ENCODE measurements at regions not wholly inside any gene's neighbourhood (a gene's known extent, or its start where the extent isn't known, plus 50 kb on each side); places are given as distances from the start of the nearest gene placed in this dataset.

DNA sequence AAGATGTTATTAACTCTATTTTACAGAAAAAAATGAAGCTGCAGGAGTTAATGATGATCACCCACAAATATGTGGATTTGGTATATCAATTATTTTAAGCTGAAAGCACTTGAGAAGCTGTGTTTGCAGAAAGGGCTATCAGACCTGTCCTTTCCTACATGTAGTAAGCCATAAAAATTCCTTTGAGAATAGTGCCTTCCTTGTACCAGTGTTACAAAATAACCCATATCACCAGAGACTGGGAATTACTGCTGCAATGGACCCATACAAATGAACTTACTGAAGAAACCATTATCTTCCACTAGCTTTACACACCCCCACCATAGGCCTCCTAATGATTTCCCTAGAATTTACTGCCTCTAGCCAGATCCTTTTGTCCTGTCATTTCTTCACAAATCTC, 99.2 kb upstream of the ZRANB2 start:
- DNase-seq: no peak

DNA sequence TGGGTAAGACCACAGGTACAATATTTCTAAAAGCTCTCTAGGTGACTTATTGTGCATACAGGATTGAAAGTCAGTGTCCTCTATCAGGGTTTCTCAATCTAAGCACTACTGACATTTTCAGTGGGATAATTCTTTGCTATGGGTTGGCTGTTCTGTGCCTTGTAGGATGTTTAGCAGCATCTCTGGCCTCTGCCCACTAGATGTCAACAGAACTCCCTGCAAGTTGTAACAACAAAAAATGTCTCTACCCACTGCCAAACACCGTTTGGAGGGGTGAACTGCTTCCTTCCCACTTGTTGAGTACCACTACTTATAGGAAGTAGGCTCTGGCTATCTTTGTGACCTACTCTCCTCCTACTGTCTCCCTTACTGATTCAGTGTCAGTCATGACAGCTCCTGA, 90.1 kb upstream of the ZRANB2 start:
- no peak for DNase-seq

DNA sequence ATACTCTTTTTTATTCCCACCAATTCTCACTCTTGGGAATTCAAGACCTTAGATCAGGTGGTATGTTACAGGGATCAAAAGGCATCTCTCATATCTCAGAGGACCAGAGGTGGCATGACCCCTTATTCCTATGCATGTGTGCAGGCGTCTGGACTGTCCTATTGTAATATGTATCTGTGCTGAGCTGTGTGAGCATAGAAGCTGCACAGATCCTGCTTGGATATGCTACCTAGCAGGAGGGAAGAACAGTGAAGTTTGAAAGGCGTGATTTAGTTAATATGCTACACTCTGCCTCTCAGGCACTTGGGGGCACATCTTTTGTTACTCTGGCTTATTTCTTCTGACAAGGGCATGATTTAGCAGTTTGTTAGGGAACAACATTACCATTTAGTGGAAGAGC, 86.7 kb upstream of the ZRANB2 start:
- DNase-seq: no peak

DNA sequence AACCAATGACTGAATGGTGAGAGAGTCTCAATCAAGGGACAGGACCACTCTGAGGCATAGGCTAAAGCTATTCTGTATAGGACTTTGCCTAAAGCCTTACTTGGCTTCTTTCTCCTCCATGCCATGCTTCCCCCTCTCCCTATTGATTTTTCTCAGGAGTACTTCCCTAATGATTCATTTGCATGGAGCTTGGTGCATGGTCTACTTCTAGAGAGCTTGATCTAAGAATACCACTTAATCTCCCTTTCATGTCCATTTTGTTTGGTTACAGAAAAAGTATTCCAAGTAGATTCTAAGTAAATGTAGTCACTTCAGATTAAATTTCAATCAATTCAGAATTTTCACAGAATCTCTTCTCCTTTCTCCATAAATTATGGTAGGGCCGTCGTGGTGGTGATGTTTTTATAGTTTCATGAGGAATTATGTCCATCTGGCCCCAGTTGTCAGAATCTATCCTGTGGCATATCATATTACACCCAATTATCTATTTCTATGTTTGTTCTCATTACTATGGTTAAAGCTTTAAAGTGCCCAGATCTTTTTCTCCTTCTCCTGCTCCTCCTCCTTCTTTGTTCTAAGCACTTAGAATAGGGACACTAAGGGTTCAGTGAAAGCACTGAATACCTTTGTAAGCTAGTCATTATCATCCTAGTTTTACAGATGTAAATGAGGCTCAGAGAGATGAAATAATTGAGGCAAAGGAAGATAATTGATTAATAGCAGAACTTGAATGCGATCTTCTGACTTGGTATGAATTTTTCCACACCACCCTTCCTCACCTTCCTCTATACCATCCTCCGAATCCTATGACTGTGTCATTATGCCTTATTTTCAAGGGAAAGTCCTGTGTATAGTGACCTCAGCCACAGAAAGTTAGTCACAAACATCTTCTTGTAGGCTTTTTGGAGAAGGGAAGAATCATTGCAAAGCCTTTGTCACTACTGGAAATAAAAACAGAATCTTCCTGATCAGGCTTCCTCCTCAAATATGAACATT, 85.6 kb upstream of the ZRANB2 start:
- no peak for DNase-seq

DNA sequence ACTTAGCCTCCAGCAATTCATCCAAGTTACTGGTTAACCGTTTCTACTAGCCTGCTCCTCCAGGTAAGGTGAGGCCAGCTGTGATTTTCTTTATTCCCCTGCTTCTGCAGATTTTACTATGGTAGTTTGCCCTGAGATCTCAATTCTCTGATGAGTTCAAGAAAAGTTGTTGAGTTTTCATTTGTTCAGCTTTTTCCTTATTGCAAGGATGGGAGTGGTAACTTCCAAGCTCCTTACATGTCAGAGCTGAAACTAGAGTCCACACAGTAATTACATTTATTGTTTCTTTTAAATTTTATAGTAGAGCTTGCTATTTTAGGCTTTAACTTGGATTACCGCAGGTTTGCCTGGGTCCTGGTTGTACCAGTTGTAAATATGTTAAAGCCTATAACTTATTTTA, 76.9 kb upstream of the ZRANB2 start:
- DNase-seq: no peak

DNA sequence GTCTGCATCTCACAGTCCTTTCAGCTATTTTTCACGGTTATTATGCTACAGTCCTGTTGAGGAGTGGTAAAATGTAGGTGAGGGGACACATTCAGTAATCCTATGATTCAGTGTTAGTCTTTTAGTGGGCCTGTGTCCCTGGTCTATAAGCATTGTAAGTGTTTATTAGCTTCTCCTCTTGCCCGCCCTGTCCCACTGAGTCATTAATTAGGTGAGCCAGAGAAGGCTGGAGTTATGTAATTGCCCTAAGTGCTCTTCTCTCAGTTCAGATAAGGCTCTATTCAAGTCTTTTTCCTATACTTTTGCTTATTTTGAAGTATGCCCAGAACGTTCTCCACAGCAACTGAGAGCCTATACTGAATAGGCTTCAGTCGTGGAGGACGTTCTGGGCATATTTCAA, 76.3 kb upstream of the ZRANB2 start:
- DNase-seq: no peak

DNA sequence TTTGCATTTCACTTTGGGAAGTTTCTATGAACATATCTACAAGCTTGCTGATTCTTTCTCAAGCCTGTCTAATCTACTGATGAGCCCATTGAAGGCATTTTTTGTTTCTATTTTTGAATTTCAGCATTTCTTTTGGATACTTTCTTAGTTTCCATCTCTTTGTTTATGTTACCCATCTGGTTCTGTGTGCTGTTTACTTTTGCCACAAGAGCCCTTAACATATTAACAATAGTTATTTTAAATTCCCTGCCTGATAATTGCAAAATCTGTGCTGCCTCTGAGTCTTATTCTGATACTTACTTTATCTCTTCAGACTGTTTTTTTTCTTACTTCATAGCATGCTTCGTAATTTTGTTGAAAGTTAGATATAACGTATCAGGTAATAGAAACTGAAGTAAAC, 75.8 kb upstream of the ZRANB2 start:
- DNase-seq: no peak

DNA sequence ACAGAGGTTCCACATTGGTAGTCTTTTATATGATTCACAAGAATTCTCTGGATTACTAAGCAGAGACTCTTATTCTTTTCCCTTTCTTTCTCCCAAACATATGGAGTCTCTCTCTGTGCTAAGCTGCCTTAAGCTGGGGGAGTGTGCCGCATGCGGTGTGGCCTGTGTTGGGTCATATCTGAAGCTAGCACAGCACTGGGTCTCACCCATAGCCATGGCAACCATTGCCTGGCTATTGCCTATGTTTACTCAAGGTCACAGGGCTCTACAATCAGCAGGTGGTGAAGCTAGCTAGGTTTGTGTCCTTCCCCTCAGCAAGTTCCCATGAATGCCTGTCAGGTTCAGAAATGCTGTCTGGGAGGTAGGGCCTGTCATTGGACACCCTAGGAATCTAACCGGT, 73.6 kb upstream of the ZRANB2 start:
- no peak for DNase-seq

DNA sequence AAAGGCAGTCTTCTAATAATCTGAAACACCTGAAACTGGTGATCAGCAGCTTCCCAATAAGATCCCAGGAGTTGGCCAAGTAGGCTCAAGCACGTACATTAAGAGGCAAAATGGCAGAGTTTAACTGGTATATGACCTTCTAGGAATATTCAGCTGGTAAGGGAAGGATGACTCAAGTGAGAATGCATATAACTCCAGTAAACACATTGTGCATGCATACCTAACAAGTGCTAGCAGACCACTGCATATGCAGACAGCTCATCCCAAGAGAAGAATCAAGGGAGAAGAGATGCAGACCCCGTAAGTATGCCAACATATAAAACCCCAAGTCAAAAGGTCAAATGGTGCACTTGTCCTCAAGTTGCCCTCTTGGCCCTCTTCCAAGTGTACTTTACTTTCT, 73.0 kb upstream of the ZRANB2 start:
- no peak for DNase-seq

DNA sequence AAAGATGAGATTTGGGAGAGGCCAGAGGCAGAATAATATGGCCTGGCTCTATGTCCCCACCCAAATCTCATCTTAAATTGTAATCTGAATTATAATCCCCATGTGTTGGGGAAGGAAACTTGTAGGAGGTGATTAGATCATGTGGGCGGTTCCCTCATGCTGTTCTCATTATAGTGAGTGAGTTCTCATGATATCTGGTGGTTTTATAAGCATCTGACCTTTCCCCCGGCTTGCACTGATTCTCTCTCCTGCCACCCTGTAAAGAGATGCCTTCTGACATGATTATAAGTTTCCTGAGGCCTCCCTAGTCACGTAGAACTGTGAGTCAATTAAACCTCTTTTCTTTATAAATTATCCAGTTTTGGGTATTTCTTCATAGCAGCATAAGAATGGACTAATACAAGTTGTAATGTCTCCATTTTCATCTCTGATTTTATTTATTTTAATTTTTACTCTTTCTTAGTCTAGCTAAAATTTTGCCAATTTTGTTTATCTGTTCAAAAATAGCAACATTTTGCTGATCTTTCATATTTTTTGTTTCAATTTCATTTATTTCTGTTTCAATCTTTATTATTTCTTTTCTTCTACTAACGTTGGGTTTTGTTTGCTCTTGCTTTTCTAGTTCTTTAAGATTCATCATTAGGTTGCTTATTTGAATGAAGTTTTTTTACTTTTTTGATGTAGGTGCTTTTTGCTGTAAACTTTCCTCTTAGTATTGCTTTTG, 67.0 kb upstream of the ZRANB2 start:
- no peak for DNase-seq

DNA sequence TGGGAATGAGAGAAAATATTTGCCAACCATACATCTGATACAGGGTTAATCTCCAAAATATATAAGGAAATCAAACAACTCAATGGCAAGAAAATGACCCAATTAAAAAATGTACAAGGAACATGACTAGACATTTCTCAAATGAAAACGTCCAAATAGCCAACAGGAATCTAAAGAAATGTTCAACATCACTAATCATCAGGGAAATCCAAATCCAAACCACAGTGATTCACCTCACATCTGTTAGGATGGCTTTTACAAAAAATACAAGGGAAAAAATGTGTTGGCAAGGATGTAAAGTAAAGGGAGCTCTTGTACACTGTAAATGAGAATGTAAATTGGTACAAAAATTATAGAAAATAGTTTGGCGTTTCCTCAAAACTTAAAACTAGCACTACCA, 54.7 kb upstream of the ZRANB2 start:
- no peak for DNase-seq

Measured in hematopoietic multipotent progenitor cell treated with erythropoietin and hydrocortisone succinate and interleukin-3 and kit ligand, for 8 days (in vitro differentiated cells).